H1 (cell line): ENCODE measurements at regions not wholly inside any gene's neighbourhood (a gene's known extent, or its start where the extent isn't known, plus 50 kb on each side); places are given as distances from the start of the nearest gene placed in this dataset.

Source experiments
- CTCF ChIA-PET: fragments of 300-600 bp; sonication (Branson Sonifier 250); formaldehyde crosslinking; loops from one replicate; lab custom pipeline; 2021; ENCODE audit not compliant: partially characterized antibody; lab: Charles Lee
- POLR2A ChIA-PET: fragments of 300-600 bp; sonication (Branson Sonifier 250); formaldehyde crosslinking; loops from one replicate; lab custom pipeline; 2021; ENCODE audit warnings: inconsistent platforms; ENCODE audit not compliant: partially characterized antibody; lab: Charles Lee
- DNase-seq, 2 experiments: peaks; one replicate each; pipeline versions ENCODE4 v3.0.0 to v3.0.0-alpha.2; 2010 to 2022; ENCODE audit warnings: low spot score in 2 of 2, low read depth in 1 of 2, mixed read lengths in 1 of 2
- FAIRE-seq: peaks from 2 replicates; lab custom pipeline; 2011; peaks lifted over from hg19 to GRCh38; lab: Jason Lieb, UNC
- H2AFZ ChIP-seq: 2 replicates; pipeline ENCODE4 v1.8.1; 2012; ENCODE audit warnings: low read length, inconsistent platforms
- H2AK5ac ChIP-seq: 2 replicates; pipeline ENCODE4 v1.6.1; 2013; ENCODE audit warnings: low read depth, low read length
- H2BK120ac ChIP-seq: replicated peaks from 2 replicates; pipeline ENCODE3; 2013; ENCODE audit warnings: low read depth, low read length, inconsistent platforms
- H2BK12ac ChIP-seq: 2 replicates; pipeline ENCODE4 v1.6.1; 2013; ENCODE audit warnings: low read depth, low read length
- H2BK15ac ChIP-seq: 2 replicates; pipeline ENCODE4 v1.6.1; 2013; ENCODE audit warnings: low read length
- H2BK20ac ChIP-seq: 2 replicates; pipeline ENCODE4 v1.6.1; 2013; ENCODE audit warnings: low read length
- H2BK5ac ChIP-seq: 2 replicates; pipeline ENCODE4 v1.6.1; 2013; ENCODE audit warnings: low read depth, low read length
- H3K14ac ChIP-seq: 2 replicates; pipeline ENCODE4 v1.6.1; 2013; ENCODE audit warnings: inconsistent platforms; ENCODE audit not compliant: insufficient read length
- H3K18ac ChIP-seq: 2 replicates; pipeline ENCODE4 v1.6.1; 2013; ENCODE audit warnings: low read length; ENCODE audit errors: extremely low read depth
- H3K23ac ChIP-seq: 2 replicates; pipeline ENCODE4 v1.6.1; 2013; ENCODE audit warnings: inconsistent platforms; ENCODE audit not compliant: insufficient read length
- H3K23me2 ChIP-seq: 2 replicates; pipeline ENCODE4 v1.6.1; 2013; ENCODE audit warnings: low read depth, low read length
- H3K27ac ChIP-seq: 2 replicates; pipeline ENCODE4 v1.6.1; 2011; ENCODE audit warnings: low read depth, low read length, inconsistent platforms
- H3K27me3 ChIP-seq, 4 experiments: replicated peaks in 1 of 4; 1 replicate in 1 of 4; 2 replicates in 3 of 4; pipeline versions ENCODE4 v1.6.1 to v1.8.1; 2011 to 2013; ENCODE audit warnings: low read length in 3 of 4, mild to moderate bottlenecking in 3 of 4, inconsistent platforms in 2 of 4, mixed read lengths in 2 of 4, moderate library complexity in 1 of 4; ENCODE audit not compliant: control insufficient read depth in 3 of 4, insufficient read depth in 3 of 4; ENCODE audit errors: extremely low read depth in 1 of 4
- H3K36me3 ChIP-seq, 4 experiments: 2 replicates each; pipeline versions ENCODE4 v1.6.1 to v1.8.1; 2011 to 2013; ENCODE audit warnings: mild to moderate bottlenecking in 4 of 4, low read length in 3 of 4, moderate library complexity in 2 of 4, control low read depth in 1 of 4, inconsistent platforms in 1 of 4; ENCODE audit not compliant: insufficient read depth in 4 of 4, control insufficient read depth in 2 of 4
- H3K4ac ChIP-seq: replicated peaks from 2 replicates; pipeline ENCODE3; 2013; ENCODE audit warnings: low read length, low read depth, mixed read lengths, inconsistent platforms; ENCODE audit not compliant: insufficient read length
- H3K4me1 ChIP-seq, 4 experiments: replicated peaks in 1 of 4; 1 replicate in 1 of 4; 2 replicates in 3 of 4; pipeline versions ENCODE4 v1.6.1 to v1.8.1; 2011 to 2013; ENCODE audit warnings: low read length in 3 of 4, inconsistent platforms in 2 of 4, mixed read lengths in 1 of 4; ENCODE audit not compliant: insufficient read depth in 4 of 4, control insufficient read depth in 3 of 4
- H3K4me2 ChIP-seq, 2 experiments: 2 replicates each; pipeline versions ENCODE4 v1.6.1 to v1.8.1; 2011 to 2013; ENCODE audit warnings: low read depth in 2 of 2, low read length in 2 of 2, control low read depth in 1 of 2, inconsistent platforms in 1 of 2, mild to moderate bottlenecking in 1 of 2; ENCODE audit not compliant: insufficient read depth in 1 of 2
- H3K4me3 ChIP-seq, 4 experiments: fragments of 200-600, 300-600 bp in 1 of 4; sonication (generic), shearing (Covaris generic), sonication (Bioruptor Twin) in 1 of 4; 2 replicates each; pipeline versions ENCODE4 v1.5.1 to v1.8.1; 2011 to 2016; ENCODE audit warnings: low read length in 4 of 4, low read depth in 3 of 4, control low read depth in 2 of 4, inconsistent platforms in 2 of 4, mild to moderate bottlenecking in 2 of 4, mixed read lengths in 1 of 4, moderate library complexity in 1 of 4; ENCODE audit not compliant: insufficient read depth in 2 of 4; ENCODE audit errors: extremely low read depth in 1 of 4
- H3K56ac ChIP-seq: replicated peaks from 2 replicates; pipeline ENCODE3; 2013; ENCODE audit warnings: low read depth, mild to moderate bottlenecking, mixed read lengths, low read length, inconsistent platforms; ENCODE audit not compliant: insufficient read length
- H3K79me1 ChIP-seq: 2 replicates; pipeline ENCODE4 v1.6.1; 2013; ENCODE audit warnings: low read depth, low read length, control low read depth
- H3K79me2 ChIP-seq, 2 experiments: 2 replicates each; pipeline versions ENCODE4 v1.6.1 to v1.8.1; 2012 to 2013; ENCODE audit warnings: low read length in 2 of 2, mild to moderate bottlenecking in 2 of 2, inconsistent platforms in 1 of 2; ENCODE audit not compliant: insufficient read depth in 2 of 2, control insufficient read depth in 1 of 2
- H3K9ac ChIP-seq, 4 experiments: replicated peaks in 1 of 4; 1 replicate in 1 of 4; 2 replicates in 3 of 4; pipeline versions ENCODE4 v1.6.1 to v1.8.1; 2011 to 2013; ENCODE audit warnings: low read depth in 3 of 4, low read length in 3 of 4, control low read depth in 2 of 4, mild to moderate bottlenecking in 2 of 4, moderate library complexity in 2 of 4, inconsistent platforms in 1 of 4; ENCODE audit errors: extremely low read depth in 1 of 4
- H3K9me3 ChIP-seq, 2 experiments: 2 replicates each; pipeline versions ENCODE4 v1.6.1 to v1.8.1; 2012 to 2013; ENCODE audit warnings: mild to moderate bottlenecking in 2 of 2, moderate library complexity in 2 of 2, control low read depth in 1 of 2, inconsistent platforms in 1 of 2, low read depth in 1 of 2, low read length in 1 of 2, mixed read lengths in 1 of 2; ENCODE audit not compliant: insufficient read depth in 2 of 2
- H4K20me1 ChIP-seq, 2 experiments: replicated peaks in 1 of 2; 2 replicates each; pipeline versions ENCODE3 to v1.8.1; 2011 to 2013; ENCODE audit warnings: inconsistent platforms in 2 of 2, low read length in 2 of 2, mild to moderate bottlenecking in 1 of 2; ENCODE audit not compliant: insufficient read depth in 2 of 2, control insufficient read depth in 1 of 2
- H4K5ac ChIP-seq: 2 replicates; pipeline ENCODE4 v1.6.1; 2013; ENCODE audit warnings: low read length, low read depth, mixed read lengths, inconsistent platforms; ENCODE audit not compliant: insufficient read length
- H4K8ac ChIP-seq: 2 replicates; pipeline ENCODE4 v1.8.0; 2013; ENCODE audit warnings: mild to moderate bottlenecking, moderate library complexity, low read length, inconsistent platforms; ENCODE audit not compliant: insufficient read depth; ENCODE audit errors: extremely low read depth
- H4K91ac ChIP-seq: replicated peaks from 2 replicates; pipeline ENCODE3; 2013; ENCODE audit warnings: low read length, mixed read lengths, inconsistent platforms; ENCODE audit not compliant: insufficient read length
- HDAC2 ChIP-seq, 2 experiments: fragments of 300-600 bp in 1 of 2; sonication (generic) in 1 of 2; IDR thresholded peaks; 2 replicates each; pipeline ENCODE4 v1.6.1; 2011 to 2012; ENCODE audit warnings: low read depth in 2 of 2, low read length in 2 of 2, mild to moderate bottlenecking in 2 of 2, moderate library complexity in 2 of 2, borderline replicate concordance in 1 of 2, inconsistent platforms in 1 of 2
- JUN ChIP-seq: IDR thresholded peaks from 2 replicates; pipeline ENCODE4 v1.6.1; 2011; ENCODE audit warnings: low read depth, mild to moderate bottlenecking, improper control_type of control experiment, low read length
- RAD21 ChIP-seq, 2 experiments: IDR thresholded peaks in 1 of 2; conservative IDR thresholded peaks in 1 of 2; 2 replicates each; pipeline ENCODE4 v1.6.1; 2011; ENCODE audit warnings: low read depth in 2 of 2, low read length in 2 of 2, improper control_type of control experiment in 1 of 2, inconsistent platforms in 1 of 2, mild to moderate bottlenecking in 1 of 2, moderate library complexity in 1 of 2
- WGBS, 2 experiments: shearing (Covaris generic) in 1 of 2; methylation state at CpG; one replicate each; pipeline versions ENCODE4 v1.1.6 to v1.1.7; 2013 to 2015; ENCODE audit warnings: low lambda C conversion rate in 2 of 2, mixed read lengths in 2 of 2, inconsistent platforms in 1 of 2, low coverage in 1 of 2, missing lambda C conversion rate in 1 of 2; ENCODE audit not compliant: insufficient replicate concordance in 2 of 2, insufficient coverage in 1 of 2, insufficient read length in 1 of 2; ENCODE audit errors: extremely low coverage in 1 of 2, missing lambda C conversion rate in 1 of 2; 5-methylcytosine and 5-hydroxymethylcytosine counted together

- no peak overlapping the region for H2BK15ac ChIP-seq
- H4K91ac ChIP-seq: no peak overlapping the region
- H3K36me3 ChIP-seq: no peaks in the 10 kb centered on the region
- H4K5ac ChIP-seq: no peak overlapping the region
- H3K79me1 ChIP-seq: no peaks in the 10 kb centered on the region
- no peak overlapping the region for H3K23ac ChIP-seq
- TF ChIP-seq JUN (no peak), RAD21 (IDR thresholded peaks at IDR 0.05 in 1 of 2, conservative IDR thresholded peaks at IDR 0.05 in 1 of 2; ENCODE audit: low read depth in 2 of 2, low read length in 2 of 2) (no peak), HDAC2 (IDR thresholded peaks at IDR 0.05; ENCODE audit: borderline replicate concordance in 1 of 2, low read depth in 2 of 2, low read length in 2 of 2) (no peak)
- no peak for DNase-seq
- no peak overlapping the region for H2AK5ac ChIP-seq
- no peaks in the 10 kb centered on the region for H3K9me3 ChIP-seq
- no peak overlapping the region for H3K4ac ChIP-seq
- H3K27ac ChIP-seq: no peak overlapping the region
- ChIA-PET POLR2A (no interaction called here), CTCF (no interaction called here)
- H3K4me1 ChIP-seq: no peaks in the 10 kb centered on the region
- no peak overlapping the region for H3K18ac ChIP-seq
- no peak for FAIRE-seq
- H4K20me1 ChIP-seq: no peaks in the 10 kb centered on the region
- H2BK12ac ChIP-seq: no peak overlapping the region
- H2BK5ac ChIP-seq: no peak overlapping the region
- 86% methylated on average over 10 of the region's 10 CpGs; no CpG with 5 or more reads in 1 of the 2 experiments for WGBS, 2 experiments
- H3K4me2 ChIP-seq: no peak overlapping the region
- no peak overlapping the region for H3K14ac ChIP-seq
- no peak overlapping the region for H3K9ac ChIP-seq
- H3K23me2 ChIP-seq: no peaks in the 10 kb centered on the region
- H2BK20ac ChIP-seq: no peak overlapping the region
- no peaks in the 10 kb centered on the region for H3K27me3 ChIP-seq
- H2BK120ac ChIP-seq: no peak overlapping the region
- H3K4me3 ChIP-seq: no peak overlapping the region
- H2AFZ ChIP-seq: no peak overlapping the region
- no peak overlapping the region for H3K56ac ChIP-seq
- H3K79me2 ChIP-seq: no peaks in the 10 kb centered on the region
- H4K8ac ChIP-seq: no peak overlapping the region
Observed at GRCh38 chr2:215236131-215236530, 75.7 kb upstream of the ATIC start.
